ENCODE measurements at regions not wholly inside any gene's neighbourhood (a gene's known extent, or its start where the extent isn't known, plus 50 kb on each side); places are given as distances from the start of the nearest gene placed in this dataset.

GRCh38 chr2:57097855-57098254 lies 914.1 kb downstream of the CCDC85A start:
- DNase-seq (ENCODE audit: low read depth) = no peak
- H3K4me3 ChIP-seq (ENCODE audit: low read depth, low read length) = no peak overlapping the region
- no peak for TF ChIP-seq CTCF (IDR thresholded peaks at IDR 0.05; ENCODE audit: low read depth, low read length)

GRCh38 chr2:57100436-57100835 lies 916.6 kb downstream of the CCDC85A start:
- TF ChIP-seq, protein P1, sequence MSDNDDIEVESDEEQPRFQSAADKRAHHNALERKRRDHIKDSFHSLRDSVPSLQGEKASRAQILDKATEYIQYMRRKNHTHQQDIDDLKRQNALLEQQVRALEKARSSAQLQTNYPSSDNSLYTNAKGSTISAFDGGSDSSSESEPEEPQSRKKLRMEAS (IDR thresholded peaks at IDR 0.05; ENCODE audit: low read depth, low read length) = no peak
- TF ChIP-seq POLR2A (IDR thresholded peaks at IDR 0.05; ENCODE audit: extremely low read depth, insufficient read length) (no peak), MYC (IDR thresholded peaks at IDR 0.05; ENCODE audit: low read depth, low read length) (no peak), CTCF (IDR thresholded peaks at IDR 0.05; ENCODE audit: low read depth, low read length) (no peak)
- H3K4me3 ChIP-seq (ENCODE audit: low read depth, low read length) = no peak overlapping the region

DNA sequence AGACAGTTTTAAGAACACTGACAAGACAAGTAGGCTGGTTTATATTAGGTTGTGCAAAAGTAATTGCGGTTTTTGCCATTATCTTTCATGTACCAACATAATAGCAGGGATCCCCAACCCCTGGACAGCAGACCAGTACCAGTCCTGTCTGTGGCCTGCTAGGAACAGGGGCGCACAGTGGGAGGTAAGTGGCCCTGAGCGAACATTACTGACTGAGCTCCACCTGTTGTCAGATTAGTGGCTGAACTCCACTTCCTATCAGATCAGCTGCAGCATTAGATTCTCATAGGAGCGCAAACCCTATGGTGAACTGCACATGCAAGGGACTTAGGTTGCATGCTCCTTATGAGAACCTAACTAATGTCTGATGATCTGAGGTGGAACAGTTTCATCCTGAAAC lies 921.9 kb downstream of the CCDC85A start:
- TF ChIP-seq, protein P1 (IDR thresholded peaks at IDR 0.05; ENCODE audit: low read depth, low read length) = no peak
- TF ChIP-seq POLR2A (IDR thresholded peaks at IDR 0.05; ENCODE audit: extremely low read depth, insufficient read length) (no peak), CTCF (IDR thresholded peaks at IDR 0.05; ENCODE audit: low read depth, low read length) (no peak), MYC (IDR thresholded peaks at IDR 0.05; ENCODE audit: low read depth, low read length) (no peak)
- H3K4me3 ChIP-seq (ENCODE audit: low read depth, low read length) = no peak overlapping the region
- DNase-seq (ENCODE audit: low read depth) = no peak

More at GRCh38 chr2:57100436-57100835, 916.6 kb downstream of the CCDC85A start:
- no peak for DNase-seq (ENCODE audit: low read depth)

DNA sequence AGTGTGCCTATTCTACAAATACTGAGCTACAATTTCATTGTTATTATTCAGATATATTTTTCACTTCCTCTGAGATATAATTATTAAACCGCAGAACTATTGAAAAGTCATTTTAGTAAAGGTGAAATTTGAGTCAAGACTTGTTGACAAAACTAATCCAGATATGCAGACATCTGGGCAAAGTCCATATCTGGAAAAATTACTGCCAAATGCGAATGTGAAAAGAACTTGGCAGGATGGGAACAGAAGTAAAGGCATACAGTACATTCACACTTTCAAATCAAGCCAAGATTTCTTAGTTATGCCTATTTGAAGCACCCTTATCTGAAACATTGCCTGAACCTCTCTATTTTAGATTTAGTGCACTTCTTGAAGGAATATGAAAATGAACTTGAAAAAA lies 923.6 kb downstream of the CCDC85A start:
- no peak for TF ChIP-seq POLR2A (IDR thresholded peaks at IDR 0.05; ENCODE audit: extremely low read depth, insufficient read length)
- TF ChIP-seq, protein P1 (IDR thresholded peaks at IDR 0.05; ENCODE audit: low read depth, low read length) = no peak
- TF ChIP-seq CTCF (IDR thresholded peaks at IDR 0.05; ENCODE audit: low read depth, low read length) = no peak
- no peak overlapping the region for H3K4me3 ChIP-seq (ENCODE audit: low read depth, low read length)
- DNase-seq (ENCODE audit: low read depth) = no peak

GRCh38 chr2:57111531-57111930 lies 927.7 kb downstream of the CCDC85A start:
- DNase-seq (ENCODE audit: low read depth) = no peak
- H3K4me3 ChIP-seq (ENCODE audit: low read depth, low read length) = no peak overlapping the region
- TF ChIP-seq CTCF (IDR thresholded peaks at IDR 0.05; ENCODE audit: low read depth, low read length) = no peak
- no peak for TF ChIP-seq MYC (IDR thresholded peaks at IDR 0.05; ENCODE audit: low read depth, low read length)
- no peak for TF ChIP-seq POLR2A (IDR thresholded peaks at IDR 0.05; ENCODE audit: extremely low read depth, insufficient read length)
- TF ChIP-seq, protein P1 (IDR thresholded peaks at IDR 0.05; ENCODE audit: low read depth, low read length) = no peak

DNA sequence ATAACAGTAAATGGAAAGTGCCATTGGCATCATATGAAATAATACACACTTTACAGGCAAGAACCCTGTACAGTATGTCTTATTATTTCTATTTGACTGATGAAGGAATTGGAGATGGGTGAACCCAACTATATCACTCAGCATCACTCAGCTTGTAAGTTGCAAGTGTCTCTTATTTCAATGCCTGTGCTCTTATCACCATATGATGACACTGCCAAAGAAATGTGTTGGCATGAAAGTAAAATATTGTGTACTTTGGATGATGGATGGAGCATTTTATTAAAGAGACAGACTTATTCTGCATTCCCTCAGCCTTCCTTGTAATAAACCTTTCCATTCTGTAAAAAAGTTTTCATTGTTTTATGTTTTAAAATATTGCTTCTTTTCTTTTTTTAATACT lies 927.5 kb upstream of the VRK2 start:
- no peak for DNase-seq (ENCODE audit: low read depth)
- H3K4me3 ChIP-seq (ENCODE audit: low read depth, low read length) = no peak overlapping the region
- TF ChIP-seq CTCF (IDR thresholded peaks at IDR 0.05; ENCODE audit: low read depth, low read length) (no peak), MYC (IDR thresholded peaks at IDR 0.05; ENCODE audit: low read depth, low read length) (no peak), POLR2A (IDR thresholded peaks at IDR 0.05; ENCODE audit: extremely low read depth, insufficient read length) (no peak)
- TF ChIP-seq, protein P1 (IDR thresholded peaks at IDR 0.05; ENCODE audit: low read depth, low read length) = no peak

Data from NB4 (cell line).